WERI-Rb-1 (cell line): ENCODE measurements at regions not wholly inside any gene's neighbourhood (a gene's known extent, or its start where the extent isn't known, plus 50 kb on each side); places are given as distances from the start of the nearest gene placed in this dataset.

Experiments used
- DNase-seq: peaks from one replicate; pipeline ENCODE4 v3.0.0-alpha.2; 2020
- H3K27ac ChIP-seq: fragments of 250-450 bp; sonication (Bioruptor Pico); 2 replicates; pipeline ENCODE4 v1.5.1; 2020; ENCODE audit warnings: mild to moderate bottlenecking, moderate library complexity
- H3K27me3 ChIP-seq: fragments of 250-450 bp; sonication (Bioruptor Pico); 2 replicates; pipeline ENCODE4 v1.5.1; 2021; ENCODE audit warnings: mild to moderate bottlenecking, low read depth, moderate library complexity; ENCODE audit not compliant: insufficient read depth, severe bottlenecking
- H3K36me3 ChIP-seq: fragments of 250-450 bp; sonication (Bioruptor Pico); 2 replicates; pipeline ENCODE4 v1.5.1; 2020; ENCODE audit warnings: mild to moderate bottlenecking, moderate library complexity
- H3K4me3 ChIP-seq: 2 replicates; pipeline ENCODE4 v1.5.1; 2011; ENCODE audit warnings: low read depth, mild to moderate bottlenecking, control low read depth, low read length
- H3K9me3 ChIP-seq: fragments of 250-450 bp; sonication (Bioruptor Pico); 2 replicates; pipeline ENCODE4 v1.5.1; 2021; ENCODE audit warnings: mild to moderate bottlenecking, moderate library complexity; ENCODE audit not compliant: severe bottlenecking
- TF ChIP-seq, protein P1 (sequence below): IDR thresholded peaks from 2 replicates; pipeline ENCODE4 v1.5.1; 2011; ENCODE audit warnings: low read depth, mild to moderate bottlenecking, control low read depth, inconsistent platforms, low read length

GRCh38 chr9:82586918-82587356 is 476.0 kb downstream of the RASEF start:
- Histone ChIP-seq H3K27me3 (no peaks in the 10 kb centered on the region), H3K27ac (no peak overlapping the region), H3K4me3 (no peak overlapping the region), H3K9me3 (no peaks in the 10 kb centered on the region), H3K36me3 (no peaks in the 10 kb centered on the region)
- TF ChIP-seq, protein P1, sequence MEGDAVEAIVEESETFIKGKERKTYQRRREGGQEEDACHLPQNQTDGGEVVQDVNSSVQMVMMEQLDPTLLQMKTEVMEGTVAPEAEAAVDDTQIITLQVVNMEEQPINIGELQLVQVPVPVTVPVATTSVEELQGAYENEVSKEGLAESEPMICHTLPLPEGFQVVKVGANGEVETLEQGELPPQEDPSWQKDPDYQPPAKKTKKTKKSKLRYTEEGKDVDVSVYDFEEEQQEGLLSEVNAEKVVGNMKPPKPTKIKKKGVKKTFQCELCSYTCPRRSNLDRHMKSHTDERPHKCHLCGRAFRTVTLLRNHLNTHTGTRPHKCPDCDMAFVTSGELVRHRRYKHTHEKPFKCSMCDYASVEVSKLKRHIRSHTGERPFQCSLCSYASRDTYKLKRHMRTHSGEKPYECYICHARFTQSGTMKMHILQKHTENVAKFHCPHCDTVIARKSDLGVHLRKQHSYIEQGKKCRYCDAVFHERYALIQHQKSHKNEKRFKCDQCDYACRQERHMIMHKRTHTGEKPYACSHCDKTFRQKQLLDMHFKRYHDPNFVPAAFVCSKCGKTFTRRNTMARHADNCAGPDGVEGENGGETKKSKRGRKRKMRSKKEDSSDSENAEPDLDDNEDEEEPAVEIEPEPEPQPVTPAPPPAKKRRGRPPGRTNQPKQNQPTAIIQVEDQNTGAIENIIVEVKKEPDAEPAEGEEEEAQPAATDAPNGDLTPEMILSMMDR = no peak
- no peak for DNase-seq

- TF ChIP-seq, protein P1 = no peak
- Histone ChIP-seq H3K36me3 (no peaks in the 10 kb centered on the region), H3K9me3 (no peaks in the 10 kb centered on the region), H3K27me3 (no peaks in the 10 kb centered on the region), H3K27ac (no peak overlapping the region), H3K4me3 (no peak overlapping the region)
- DNase-seq = no peak
Measured at GRCh38 chr9:82588301-82589180, 474.4 kb downstream of the RASEF start.

- TF ChIP-seq, protein P1 = no peak
- Histone ChIP-seq H3K27me3 (no peaks in the 10 kb centered on the region), H3K36me3 (no peaks in the 10 kb centered on the region), H3K27ac (no peak overlapping the region), H3K9me3 (no peaks in the 10 kb centered on the region), H3K4me3 (no peak overlapping the region)
- DNase-seq = no peak
Measured at GRCh38 chr9:82590845-82591244, 472.1 kb downstream of the RASEF start.

GRCh38 chr9:82593501-82593900 is 469.4 kb downstream of the RASEF start:
- Histone ChIP-seq H3K27ac (no peak overlapping the region), H3K9me3 (no peaks in the 10 kb centered on the region), H3K27me3 (no peaks in the 10 kb centered on the region), H3K4me3 (no peak overlapping the region), H3K36me3 (no peaks in the 10 kb centered on the region)
- TF ChIP-seq, protein P1 = no peak
- peak; percentile 69 for DNase-seq

DNA sequence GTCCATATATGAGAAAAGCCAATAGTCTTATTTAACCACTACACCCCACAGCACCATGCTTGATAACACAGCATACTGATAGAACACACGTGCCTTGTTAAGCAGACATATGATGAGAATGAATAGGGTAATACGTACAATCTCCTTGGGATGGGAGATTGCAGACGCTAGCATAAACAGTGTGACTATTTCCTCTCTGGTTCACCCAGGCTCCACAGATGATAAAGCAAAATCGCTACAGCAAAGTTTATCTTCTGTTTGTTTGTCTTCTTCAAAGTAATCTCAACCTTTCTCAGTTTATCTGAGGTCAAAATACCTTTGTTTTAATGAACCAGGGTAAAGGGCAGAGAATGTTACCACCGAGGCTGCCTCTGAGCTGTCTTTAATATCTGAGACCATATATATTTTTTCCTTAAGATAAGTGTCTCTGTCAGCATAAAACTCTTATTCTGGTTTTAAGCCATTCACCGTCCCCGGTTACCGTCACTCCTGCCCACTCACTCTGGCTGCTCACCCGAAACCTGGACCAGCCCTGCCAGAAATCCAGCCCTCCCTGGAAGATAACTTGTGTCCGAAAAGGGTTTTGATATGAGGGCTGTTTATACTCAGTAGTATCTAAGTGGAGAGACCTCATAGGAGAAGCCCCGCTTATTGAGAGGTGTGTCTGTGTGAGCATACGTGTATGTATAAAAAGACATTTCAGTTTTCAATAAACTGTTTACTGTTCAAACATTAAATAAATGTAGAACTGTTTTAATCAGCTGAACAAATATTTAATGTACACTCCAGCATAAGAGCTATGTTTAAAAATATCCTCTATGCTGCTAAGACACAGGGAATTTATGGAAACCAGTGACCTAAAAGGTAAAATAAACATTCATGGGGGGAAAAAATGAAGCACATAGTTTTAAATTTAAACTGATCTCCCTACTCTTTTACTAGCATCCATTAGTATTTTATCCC is 465.4 kb downstream of the RASEF start:
- no peaks in the 10 kb centered on the region for H3K9me3 ChIP-seq

More for the DNA sequence above, 465.4 kb downstream of the RASEF start:
- Histone ChIP-seq H3K36me3 (no peaks in the 10 kb centered on the region), H3K4me3 (no peak overlapping the region), H3K27ac (no peak overlapping the region), H3K27me3 (no peaks in the 10 kb centered on the region)
- TF ChIP-seq, protein P1 = no peak
- no peak for DNase-seq
